PFSK-1 (cell line): ENCODE measurements at regions not wholly inside any gene's neighbourhood (a gene's known extent, or its start where the extent isn't known, plus 50 kb on each side); places are given as distances from the start of the nearest gene placed in this dataset.

Experiments used
- FOXP2 ChIP-seq: optimal IDR thresholded peaks from 2 replicates; pipeline ENCODE3; 2011; ENCODE audit warnings: borderline replicate concordance, control low read depth, inconsistent platforms; ENCODE audit not compliant: insufficient read depth; ENCODE audit errors: extremely low read length, extremely low read depth
- POLR2AphosphoS5 ChIP-seq: IDR thresholded peaks from 2 replicates; pipeline ENCODE4 v1.6.1; 2012; ENCODE audit warnings: low read depth, mild to moderate bottlenecking, control low read depth, low read length, moderate library complexity
- SIN3A ChIP-seq: IDR thresholded peaks from 2 replicates; pipeline ENCODE4 v1.6.1; 2012; ENCODE audit warnings: mild to moderate bottlenecking, low read length, moderate library complexity, borderline replicate concordance; ENCODE audit not compliant: insufficient read depth
- TAF1 ChIP-seq: IDR thresholded peaks from 2 replicates; pipeline ENCODE4 v1.6.1; 2012; ENCODE audit warnings: low read length, control low read depth, borderline replicate concordance; ENCODE audit not compliant: insufficient read depth
- TF ChIP-seq, protein P1 (sequence below), 2 experiments: IDR thresholded peaks; 2 replicates each; pipeline versions ENCODE4 v1.6.1 to v1.8.0; 2011 to 2012; ENCODE audit warnings: low read depth in 2 of 2, low read length in 2 of 2, control low read depth in 1 of 2, inconsistent platforms in 1 of 2, mild to moderate bottlenecking in 1 of 2, moderate library complexity in 1 of 2; ENCODE audit not compliant: insufficient read depth in 1 of 2

GRCh38 chr10:105434970-105435369 lies 793.9 kb downstream of the SORCS3 start:
- TF ChIP-seq POLR2AphosphoS5: no peak
- TF ChIP-seq TAF1: no peak
- TF ChIP-seq SIN3A: no peak
- no peak for TF ChIP-seq FOXP2
- TF ChIP-seq, protein P1, sequence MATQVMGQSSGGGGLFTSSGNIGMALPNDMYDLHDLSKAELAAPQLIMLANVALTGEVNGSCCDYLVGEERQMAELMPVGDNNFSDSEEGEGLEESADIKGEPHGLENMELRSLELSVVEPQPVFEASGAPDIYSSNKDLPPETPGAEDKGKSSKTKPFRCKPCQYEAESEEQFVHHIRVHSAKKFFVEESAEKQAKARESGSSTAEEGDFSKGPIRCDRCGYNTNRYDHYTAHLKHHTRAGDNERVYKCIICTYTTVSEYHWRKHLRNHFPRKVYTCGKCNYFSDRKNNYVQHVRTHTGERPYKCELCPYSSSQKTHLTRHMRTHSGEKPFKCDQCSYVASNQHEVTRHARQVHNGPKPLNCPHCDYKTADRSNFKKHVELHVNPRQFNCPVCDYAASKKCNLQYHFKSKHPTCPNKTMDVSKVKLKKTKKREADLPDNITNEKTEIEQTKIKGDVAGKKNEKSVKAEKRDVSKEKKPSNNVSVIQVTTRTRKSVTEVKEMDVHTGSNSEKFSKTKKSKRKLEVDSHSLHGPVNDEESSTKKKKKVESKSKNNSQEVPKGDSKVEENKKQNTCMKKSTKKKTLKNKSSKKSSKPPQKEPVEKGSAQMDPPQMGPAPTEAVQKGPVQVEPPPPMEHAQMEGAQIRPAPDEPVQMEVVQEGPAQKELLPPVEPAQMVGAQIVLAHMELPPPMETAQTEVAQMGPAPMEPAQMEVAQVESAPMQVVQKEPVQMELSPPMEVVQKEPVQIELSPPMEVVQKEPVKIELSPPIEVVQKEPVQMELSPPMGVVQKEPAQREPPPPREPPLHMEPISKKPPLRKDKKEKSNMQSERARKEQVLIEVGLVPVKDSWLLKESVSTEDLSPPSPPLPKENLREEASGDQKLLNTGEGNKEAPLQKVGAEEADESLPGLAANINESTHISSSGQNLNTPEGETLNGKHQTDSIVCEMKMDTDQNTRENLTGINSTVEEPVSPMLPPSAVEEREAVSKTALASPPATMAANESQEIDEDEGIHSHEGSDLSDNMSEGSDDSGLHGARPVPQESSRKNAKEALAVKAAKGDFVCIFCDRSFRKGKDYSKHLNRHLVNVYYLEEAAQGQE (IDR thresholded peaks at IDR 0.05; ENCODE audit: insufficient read depth in 1 of 2, low read depth in 2 of 2, low read length in 2 of 2): no peak

- TF ChIP-seq FOXP2 (no peak), TAF1 (no peak), POLR2AphosphoS5 (no peak)
- TF ChIP-seq, protein P1 (IDR thresholded peaks at IDR 0.05; ENCODE audit: insufficient read depth in 1 of 2, low read depth in 2 of 2, low read length in 2 of 2): no peak
Observed at GRCh38 chr10:105413997-105414396, 772.9 kb downstream of the SORCS3 start.

- TF ChIP-seq, protein P1 (IDR thresholded peaks at IDR 0.05; ENCODE audit: insufficient read depth in 1 of 2, low read depth in 2 of 2, low read length in 2 of 2): no peak
- TF ChIP-seq FOXP2: no peak
- TF ChIP-seq POLR2AphosphoS5: no peak
- TF ChIP-seq TAF1: no peak
- no peak for TF ChIP-seq SIN3A
Observed at GRCh38 chr10:105409370-105409769, 768.3 kb downstream of the SORCS3 start.

DNA sequence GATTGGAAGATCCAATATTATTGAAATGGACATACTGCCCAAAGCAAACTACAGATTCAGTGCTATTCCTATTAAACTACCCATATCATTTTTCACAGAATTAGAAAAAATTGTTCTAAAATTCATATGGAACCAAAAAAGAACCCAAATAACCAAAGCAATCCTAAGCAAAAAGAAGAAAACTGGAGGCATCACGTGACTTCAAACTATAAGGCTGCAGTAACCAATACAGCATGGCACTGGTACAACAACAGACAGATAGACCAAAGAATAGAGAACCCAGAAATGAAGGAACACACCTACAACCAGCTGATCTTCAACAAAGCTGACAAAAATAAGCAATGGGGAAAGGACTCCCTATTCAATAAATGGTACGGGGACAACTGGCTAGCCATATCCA lies 765.4 kb downstream of the SORCS3 start:
- TF ChIP-seq POLR2AphosphoS5 (no peak), SIN3A (no peak), FOXP2 (no peak), TAF1 (no peak)
- TF ChIP-seq, protein P1 (IDR thresholded peaks at IDR 0.05; ENCODE audit: insufficient read depth in 1 of 2, low read depth in 2 of 2, low read length in 2 of 2): no peak

DNA sequence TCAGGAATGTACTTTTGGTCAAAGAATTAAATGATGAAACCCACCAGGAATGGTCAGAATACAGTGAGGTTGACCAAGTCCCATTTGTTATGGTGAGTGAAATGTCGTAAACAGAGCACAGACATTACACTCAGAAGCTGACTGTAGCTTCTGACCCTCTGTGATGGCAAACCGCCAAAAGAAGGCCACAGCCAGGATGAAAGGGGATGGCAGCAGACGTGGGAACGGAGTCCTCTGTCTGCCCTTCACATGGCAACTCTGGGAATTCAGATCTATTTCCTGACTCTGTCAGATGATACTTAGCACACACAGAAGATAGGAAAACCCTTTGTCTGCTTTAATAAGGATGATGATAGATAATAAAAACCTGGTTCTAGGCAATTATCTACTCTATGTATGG lies 757.1 kb downstream of the SORCS3 start:
- TF ChIP-seq, protein P1 (IDR thresholded peaks at IDR 0.05; ENCODE audit: insufficient read depth in 1 of 2, low read depth in 2 of 2, low read length in 2 of 2): no peak
- TF ChIP-seq TAF1 (no peak), SIN3A (no peak), POLR2AphosphoS5 (no peak), FOXP2 (no peak)
